ENCODE measurements at regions not wholly inside any gene's neighbourhood (a gene's known extent, or its start where the extent isn't known, plus 50 kb on each side); places are given as distances from the start of the nearest gene placed in this dataset.

- ATAC-seq = no peak
- peaks cover 36% of the 10 kb centered on the region for H3K9me3 ChIP-seq
- H3K4me1 ChIP-seq (ENCODE audit: low read depth) = no peaks in the 10 kb centered on the region
- no peaks in the 10 kb centered on the region for H3K36me3 ChIP-seq (ENCODE audit: low read depth)
- DNase-seq = no peak
- no peak for TF ChIP-seq CTCF (IDR thresholded peaks at IDR 0.05)
- intact Hi-C loops (cut with DNase I, micrococcal nuclease) = no loop called here
- H3K4me3 ChIP-seq = no peak overlapping the region
These were observed 204.2 kb upstream of the PLD5 start for GRCh38 chr1:242728696-242729095.

GRCh38 chr1:242723044-242723716, 198.7 kb upstream of the PLD5 start:
- no peaks in the 10 kb centered on the region for H3K4me1 ChIP-seq (ENCODE audit: low read depth)
- no peak for DNase-seq
- no peak for ATAC-seq
- H3K9me3 ChIP-seq = peaks cover 29% of the 10 kb centered on the region
- no peak for TF ChIP-seq CTCF (IDR thresholded peaks at IDR 0.05)
- no peaks in the 10 kb centered on the region for H3K36me3 ChIP-seq (ENCODE audit: low read depth)
- intact Hi-C loops (cut with DNase I, micrococcal nuclease) = no loop called here
- no peak overlapping the region for H3K4me3 ChIP-seq

DNA sequence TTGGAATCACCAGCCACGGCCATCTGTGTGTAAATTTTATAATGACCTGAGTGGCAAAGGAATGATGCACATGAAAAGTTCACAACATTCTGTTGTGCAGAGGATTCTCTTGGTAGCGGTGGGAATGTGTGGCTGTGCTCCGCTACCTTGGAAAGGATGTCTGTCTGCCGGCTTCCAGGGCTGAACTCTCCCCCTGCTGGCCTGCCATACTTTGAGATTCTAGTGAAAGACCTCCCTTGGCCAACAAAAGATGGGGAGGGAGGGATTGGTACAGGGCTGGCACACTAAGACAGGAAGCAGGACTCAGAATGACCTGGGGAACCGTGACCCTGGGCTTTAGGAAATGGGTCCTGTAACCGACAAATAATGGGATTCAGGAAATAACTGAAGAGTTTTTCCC, 194.5 kb upstream of the PLD5 start:
- TF ChIP-seq CTCF (IDR thresholded peaks at IDR 0.05) = no peak
- no peaks in the 10 kb centered on the region for H3K4me1 ChIP-seq (ENCODE audit: low read depth)
- no peaks in the 10 kb centered on the region for H3K36me3 ChIP-seq (ENCODE audit: low read depth)
- H3K4me3 ChIP-seq = no peak overlapping the region
- peaks cover 28% of the 10 kb centered on the region for H3K9me3 ChIP-seq
- intact Hi-C loops (cut with DNase I, micrococcal nuclease) = no loop called here
- DNase-seq (no peak), ATAC-seq (no peak)

DNA sequence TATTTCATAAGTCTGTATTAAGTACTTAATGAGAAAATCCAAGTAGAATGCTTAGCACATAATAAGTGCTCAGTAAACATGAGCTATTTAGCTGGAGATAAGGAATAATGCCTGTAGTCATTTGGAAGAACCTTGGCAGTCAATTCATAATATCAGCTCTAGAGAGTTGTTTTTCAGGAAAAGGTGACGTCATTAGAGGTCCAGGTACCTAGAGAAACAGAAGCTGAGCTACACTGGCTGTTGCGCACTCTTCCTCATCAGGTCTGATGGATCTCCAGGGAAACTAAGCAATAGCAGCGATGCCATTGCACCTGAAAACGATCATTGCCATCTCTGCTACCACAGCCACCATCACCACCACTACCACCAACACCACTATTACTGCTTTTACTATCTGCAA, 187.8 kb upstream of the PLD5 start:
- DNase-seq = no peak
- intact Hi-C loops (cut with DNase I, micrococcal nuclease) = no loop called here

GRCh38 chr1:242710847-242711246, 186.3 kb upstream of the PLD5 start:
- TF ChIP-seq CTCF (IDR thresholded peaks at IDR 0.05) = no peak
- DNase-seq (no peak), ATAC-seq (no peak)
- intact Hi-C loops (cut with DNase I, micrococcal nuclease) = no loop called here
- Histone ChIP-seq H3K9me3 (peaks cover 3% of the 10 kb centered on the region), H3K36me3 (ENCODE audit: low read depth) (no peaks in the 10 kb centered on the region), H3K4me3 (no peak overlapping the region), H3K4me1 (ENCODE audit: low read depth) (no peaks in the 10 kb centered on the region)

More for the DNA sequence above, 187.8 kb upstream of the PLD5 start:
- H3K4me3 ChIP-seq = no peak overlapping the region
- H3K4me1 ChIP-seq (ENCODE audit: low read depth) = no peaks in the 10 kb centered on the region
- peaks cover 7% of the 10 kb centered on the region for H3K9me3 ChIP-seq
- no peak for TF ChIP-seq CTCF (IDR thresholded peaks at IDR 0.05)
- no peak for ATAC-seq
- H3K36me3 ChIP-seq (ENCODE audit: low read depth) = no peaks in the 10 kb centered on the region

DNA sequence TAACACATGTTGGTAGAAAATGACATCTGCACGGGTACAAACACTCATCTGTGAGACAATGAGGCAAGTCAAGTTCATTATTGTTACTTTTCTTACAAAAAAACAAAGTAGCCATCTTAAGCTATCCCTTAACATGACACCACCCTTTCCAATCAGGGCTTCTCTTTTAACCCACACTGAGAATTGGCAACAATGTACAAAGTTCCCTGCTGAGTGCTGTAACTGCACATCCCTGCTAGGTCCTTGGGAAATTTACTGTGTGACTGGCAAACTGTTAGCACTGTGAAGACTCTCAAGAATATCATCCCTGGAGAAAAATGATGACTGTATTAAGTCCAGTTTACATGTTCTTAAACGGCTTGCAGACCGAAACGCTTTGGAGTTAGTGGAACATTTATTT, 185.8 kb upstream of the PLD5 start:
- DNase-seq (no peak), ATAC-seq (no peak)
- intact Hi-C loops (cut with DNase I, micrococcal nuclease) = no loop called here
- Histone ChIP-seq H3K9me3 (no peaks in the 10 kb centered on the region), H3K36me3 (ENCODE audit: low read depth) (no peaks in the 10 kb centered on the region), H3K4me1 (ENCODE audit: low read depth) (no peaks in the 10 kb centered on the region), H3K4me3 (no peak overlapping the region)
- no peak for TF ChIP-seq CTCF (IDR thresholded peaks at IDR 0.05)
